K562 (cell line): ENCODE measurements at regions not wholly inside any gene's neighbourhood (a gene's known extent, or its start where the extent isn't known, plus 50 kb on each side); places are given as distances from the start of the nearest gene placed in this dataset.
"Not testable (repeated sequence)": the region's sequence is repeated elsewhere in the genome, so short reads cannot be mapped to it uniquely, and the experiment has no call there.

Experiments
- ATAC-seq: fragments of 200-7000 bp; cut with Tn5 transposase; 3 replicates; pipeline ENCODE4 v1.9.1; 2020; ENCODE audit warnings: moderate library complexity
- BruUV-seq: library from RNA; stranded (reverse); fragments of 400-500 nt; replicated peaks from 2 replicates; lab custom pipeline; 2021; lab: Mats Ljungman, UMichigan
- CTCF ChIA-PET: fragments of 300-600 bp; formaldehyde crosslinking; extraction: SDS; loops from one replicate; lab custom pipeline; 2021; ENCODE audit warnings: low intra/inter-chr PET ratio; lab: Yijun Ruan, JAX
- POLR2A ChIA-PET: fragments of 300-600, 350-650 bp; sonication (Branson Sonifier 250); formaldehyde crosslinking; extraction: SDS; loops from one replicate; lab custom pipeline; 2021; ENCODE audit warnings: antibody characterized with exemption, inconsistent platforms; lab: Yijun Ruan, JAX
- DNase-seq, 4 experiments: peaks; one replicate each; pipeline versions ENCODE4 v3.0.0 to v3.0.0-alpha.2; 2011 to 2018; ENCODE audit warnings: low spot score in 3 of 4, mixed read lengths in 3 of 4; ENCODE audit errors: extremely low read depth in 1 of 4
- FAIRE-seq: peaks from 2 replicates; lab custom pipeline; 2011; peaks lifted over from hg19 to GRCh38; lab: Jason Lieb, UNC
- H2AFZ ChIP-seq: 2 replicates; pipeline ENCODE4 v1.6.0; 2011; ENCODE audit warnings: low read depth, low read length, control low read depth, inconsistent platforms
- H3K27ac ChIP-seq: fragments of 200-600 bp; 3 replicates; pipeline ENCODE4 v1.8.0; 2011; ENCODE audit warnings: low read depth, mild to moderate bottlenecking, control low read depth, inconsistent platforms, low read length, moderate library complexity, mixed read lengths; ENCODE audit errors: extremely low read depth
- H3K27me3 ChIP-seq, 2 experiments: fragments of 300-600 bp in 1 of 2; 2 replicates in 1 of 2; 3 replicates in 1 of 2; pipeline versions ENCODE4 v1.6.0 to v1.8.0; 2011; ENCODE audit warnings: inconsistent platforms in 2 of 2, low read length in 2 of 2, mild to moderate bottlenecking in 1 of 2, mixed read lengths in 1 of 2, moderate library complexity in 1 of 2; ENCODE audit not compliant: control insufficient read depth in 2 of 2, insufficient read depth in 2 of 2
- H3K36me3 ChIP-seq: fragments of 300-600 bp; 3 replicates; pipeline ENCODE4 v1.8.0; 2011; ENCODE audit warnings: mild to moderate bottlenecking, low read length, inconsistent platforms; ENCODE audit not compliant: control insufficient read depth, insufficient read depth
- H3K4me1 ChIP-seq, 2 experiments: fragments of 200-600 bp in 1 of 2; replicated peaks in 1 of 2; 2 replicates in 1 of 2; 3 replicates in 1 of 2; pipeline versions ENCODE4 v1.5.1 to v1.8.0; 2011; ENCODE audit warnings: inconsistent platforms in 2 of 2, low read length in 2 of 2, mild to moderate bottlenecking in 1 of 2, mixed read lengths in 1 of 2, moderate library complexity in 1 of 2; ENCODE audit not compliant: control insufficient read depth in 2 of 2, insufficient read depth in 2 of 2
- H3K4me2 ChIP-seq: 2 replicates; pipeline ENCODE4 v1.6.1; 2011; ENCODE audit warnings: low read length, control low read depth, inconsistent platforms, mixed read lengths; ENCODE audit not compliant: insufficient read depth
- H3K4me3 ChIP-seq: fragments of 200-600 bp; sonication (generic), shearing (Covaris generic); 2 replicates; pipeline ENCODE4 v1.5.1; 2016; ENCODE audit warnings: control low read depth, inconsistent platforms
- H3K79me2 ChIP-seq: fragments of 200-600 bp; 3 replicates; pipeline ENCODE4 v1.8.0; 2011; ENCODE audit warnings: low read length, inconsistent platforms; ENCODE audit not compliant: control insufficient read depth, insufficient read depth
- H3K9ac ChIP-seq, 2 experiments: 2 replicates each; pipeline versions ENCODE4 v1.6.0 to v1.6.1; 2011; ENCODE audit warnings: low read depth in 2 of 2, low read length in 2 of 2, control low read depth in 1 of 2, inconsistent platforms in 1 of 2, mild to moderate bottlenecking in 1 of 2, mixed read lengths in 1 of 2; ENCODE audit not compliant: insufficient read depth in 1 of 2
- H3K9me1 ChIP-seq: one replicate; pipeline ENCODE4 v1.6.0; 2011; ENCODE audit warnings: inconsistent platforms, mild to moderate bottlenecking, low read length, moderate library complexity; ENCODE audit not compliant: control insufficient read depth, insufficient read depth
- H3K9me3 ChIP-seq: replicated peaks from 2 replicates; pipeline ENCODE4 v1.5.1; 2011; ENCODE audit warnings: low read depth, low read length, inconsistent platforms; ENCODE audit not compliant: control insufficient read depth, insufficient read depth
- H4K20me1 ChIP-seq: replicated peaks from 2 replicates; pipeline ENCODE4 v1.6.1; 2011; ENCODE audit warnings: low read length, inconsistent platforms, mixed read lengths; ENCODE audit not compliant: control insufficient read depth, insufficient read depth
- CEBPZ ChIP-seq: fragments of 150-350 bp; IDR thresholded peaks from 2 replicates; pipeline ENCODE4 v1.6.1; 2014; ENCODE audit warnings: low read depth, mild to moderate bottlenecking, low read length, borderline replicate concordance
- PCBP1 ChIP-seq: fragments of 200-400 bp; formaldehyde crosslinking; IDR thresholded peaks from 2 replicates; pipeline ENCODE4 v1.6.1; 2018; ENCODE audit warnings: mild to moderate bottlenecking, low read depth, low read length; ENCODE audit not compliant: poor library complexity, severe bottlenecking
- WGBS: fragments of 100-300 bp; shearing (Covaris generic); methylation state at CpG from one replicate; pipeline ENCODE4 v1.1.6; 2016; ENCODE audit warnings: low coverage, mixed read lengths; ENCODE audit not compliant: insufficient coverage; ENCODE audit errors: missing lambda C conversion rate; 5-methylcytosine and 5-hydroxymethylcytosine counted together
- in situ Hi-C: fragments of 300-500 bp; cut with MboI; formaldehyde crosslinking; loops from 4 replicates; pipeline ENCODE4 v1.15.0; 2018; ENCODE audit warnings: inconsistent platforms, mixed read lengths
- intact Hi-C: fragments of 100-400 bp; cut with micrococcal nuclease; formaldehyde crosslinking; loops from 2 replicates; pipeline ENCODE4 v1.14.2; 2022

GRCh38 chr17:21843951-21844590 lies 151.7 kb downstream of the KCNJ18 start:
- POLR2A ChIA-PET = no interaction called here
- no peaks in the 10 kb centered on the region for H3K4me1 ChIP-seq
- no peak overlapping the region for H2AFZ ChIP-seq
- intact Hi-C loops = no loop called here
- H3K9me1 ChIP-seq = no peaks in the 10 kb centered on the region
- no peak overlapping the region for H3K9ac ChIP-seq
- H3K9me3 ChIP-seq = no peaks in the 10 kb centered on the region
- H3K4me2 ChIP-seq = no peak overlapping the region
- TF ChIP-seq PCBP1 (peak; percentile 13), CEBPZ (no peak)
- no peak for FAIRE-seq
- DNase-seq = no peak
- CTCF ChIA-PET = no interaction called here
- H3K27me3 ChIP-seq = no peaks in the 10 kb centered on the region
- H3K36me3 ChIP-seq = no peaks in the 10 kb centered on the region
- in situ Hi-C loops = no loop called here
- WGBS = 75% methylated on average over 10 of the region's 72 CpGs
- no TSS peak for BruUV-seq
- ATAC-seq = no peak
- no peak overlapping the region for H3K27ac ChIP-seq
- no peak overlapping the region for H3K4me3 ChIP-seq
- no peaks in the 10 kb centered on the region for H3K79me2 ChIP-seq
- H4K20me1 ChIP-seq = no peaks in the 10 kb centered on the region

GRCh38 chr17:21848510-21848909 lies 156.2 kb downstream of the KCNJ18 start:
- in situ Hi-C loops, POLR2A ChIA-PET, H3K4me3 ChIP-seq, H3K27ac ChIP-seq, H3K9me3 ChIP-seq, H3K27me3 ChIP-seq, H3K36me3 ChIP-seq, CTCF ChIA-PET, H2AFZ ChIP-seq, H3K9ac ChIP-seq, BruUV-seq, H3K79me2 ChIP-seq, H3K9me1 ChIP-seq, FAIRE-seq, H3K4me2 ChIP-seq, ATAC-seq, H4K20me1 ChIP-seq, intact Hi-C loops, DNase-seq, H3K4me1 ChIP-seq: not testable (repeated sequence)
- WGBS = 4% methylated on average over 4 of the region's 4 CpGs

- FAIRE-seq, H3K9ac ChIP-seq, in situ Hi-C loops, H3K9me3 ChIP-seq, ATAC-seq, BruUV-seq, CTCF ChIA-PET, H2AFZ ChIP-seq, DNase-seq, H4K20me1 ChIP-seq, H3K9me1 ChIP-seq, intact Hi-C loops, H3K79me2 ChIP-seq, H3K27me3 ChIP-seq, H3K4me1 ChIP-seq, H3K27ac ChIP-seq, H3K4me3 ChIP-seq, H3K4me2 ChIP-seq, H3K36me3 ChIP-seq, POLR2A ChIA-PET: not testable (repeated sequence)
- WGBS = 0% methylated on average over 2 of the region's 2 CpGs
Measured at GRCh38 chr17:21849030-21849429, 156.7 kb downstream of the KCNJ18 start.
